ENCODE measurements at regions not wholly inside any gene's neighbourhood (a gene's known extent, or its start where the extent isn't known, plus 50 kb on each side); places are given as distances from the start of the nearest gene placed in this dataset.

GRCh38 chr11:115678942-115679341 is 174.7 kb upstream of the CADM1 start:
- no peaks in the 10 kb centered on the region for H3K36me3 ChIP-seq (ENCODE audit: low read depth, missing control alignments)
- H3K4me3 ChIP-seq, result no peak overlapping the region
- 62 to 90% methylated on average over 2 to 5 of the region's 5 CpGs for WGBS, 2 donors
- H3K4me1 ChIP-seq, result no peaks in the 10 kb centered on the region
- DNase-seq, result no peak
- H3K27me3 ChIP-seq, result no peaks in the 10 kb centered on the region
- H3K9me3 ChIP-seq, result no peaks in the 10 kb centered on the region
- H3K27ac ChIP-seq, result no peak overlapping the region
- intact Hi-C loops (cut with DNase I; ENCODE audit: low total_unique reads), result no loop called here
- TF ChIP-seq CTCF (IDR thresholded peaks at IDR 0.05) (no peak), POLR2A (IDR thresholded peaks at IDR 0.05) (no peak)

GRCh38 chr11:115677190-115677589 is 173.0 kb upstream of the CADM1 start:
- Histone ChIP-seq H3K36me3 (ENCODE audit: low read depth, missing control alignments) (no peaks in the 10 kb centered on the region), H3K27me3 (no peaks in the 10 kb centered on the region), H3K4me1 (no peaks in the 10 kb centered on the region), H3K27ac (no peak overlapping the region), H3K9me3 (no peaks in the 10 kb centered on the region), H3K4me3 (no peak overlapping the region)
- DNase-seq, result no peak
- WGBS, 2 donors, result 84% methylated on average over 4 of the region's 4 CpGs
- TF ChIP-seq POLR2A (IDR thresholded peaks at IDR 0.05) (no peak), CTCF (IDR thresholded peaks at IDR 0.05) (no peak)
- intact Hi-C loops (cut with DNase I; ENCODE audit: low total_unique reads), result no loop called here

- DNase-seq, result no peak
- Histone ChIP-seq H3K36me3 (ENCODE audit: low read depth, missing control alignments) (no peaks in the 10 kb centered on the region), H3K27me3 (no peaks in the 10 kb centered on the region), H3K4me3 (no peak overlapping the region), H3K4me1 (no peaks in the 10 kb centered on the region), H3K9me3 (no peaks in the 10 kb centered on the region), H3K27ac (no peak overlapping the region)
- intact Hi-C loops (cut with DNase I; ENCODE audit: low total_unique reads), result no loop called here
- 95 to 96% methylated on average over 4 of the region's 4 CpGs for WGBS, 2 donors
- no peak for TF ChIP-seq CTCF (IDR thresholded peaks at IDR 0.05)
- no peak for TF ChIP-seq POLR2A (IDR thresholded peaks at IDR 0.05)
Observed at GRCh38 chr11:115676768-115677167, 172.6 kb upstream of the CADM1 start.

GRCh38 chr11:115676206-115676605 is 172.0 kb upstream of the CADM1 start:
- intact Hi-C loops (cut with DNase I; ENCODE audit: low total_unique reads), result no loop called here
- 93 to 94% methylated on average over 4 of the region's 4 CpGs for WGBS, 2 donors
- Histone ChIP-seq H3K36me3 (ENCODE audit: low read depth, missing control alignments) (no peaks in the 10 kb centered on the region), H3K4me3 (no peak overlapping the region), H3K27ac (no peak overlapping the region), H3K4me1 (no peaks in the 10 kb centered on the region), H3K9me3 (no peaks in the 10 kb centered on the region), H3K27me3 (no peaks in the 10 kb centered on the region)
- DNase-seq, result no peak
- TF ChIP-seq POLR2A (IDR thresholded peaks at IDR 0.05), result no peak
- TF ChIP-seq CTCF (IDR thresholded peaks at IDR 0.05), result no peak

GRCh38 chr11:115674937-115675544 is 170.8 kb upstream of the CADM1 start:
- 95% methylated on average over 14 of the region's 14 CpGs for WGBS, 2 donors
- Histone ChIP-seq H3K4me3 (no peak overlapping the region), H3K27ac (no peak overlapping the region)

More at GRCh38 chr11:115674937-115675544, 170.8 kb upstream of the CADM1 start:
- Histone ChIP-seq H3K36me3 (ENCODE audit: low read depth, missing control alignments) (no peaks in the 10 kb centered on the region), H3K4me1 (no peaks in the 10 kb centered on the region), H3K27me3 (no peaks in the 10 kb centered on the region), H3K9me3 (no peaks in the 10 kb centered on the region)
- TF ChIP-seq POLR2A (IDR thresholded peaks at IDR 0.05), result no peak
- TF ChIP-seq CTCF (IDR thresholded peaks at IDR 0.05), result no peak
- intact Hi-C loops (cut with DNase I; ENCODE audit: low total_unique reads), result no loop called here
- no peak for DNase-seq
